CD4-positive, alpha-beta T cell treated with Interleukin-15 for 1 hour (primary cell): ENCODE measurements at regions not wholly inside any gene's neighbourhood (a gene's known extent, or its start where the extent isn't known, plus 50 kb on each side); places are given as distances from the start of the nearest gene placed in this dataset.

Source experiments
- DNase-seq: peaks from one replicate; pipeline ENCODE4 v3.0.0-alpha.2; 2020

DNA sequence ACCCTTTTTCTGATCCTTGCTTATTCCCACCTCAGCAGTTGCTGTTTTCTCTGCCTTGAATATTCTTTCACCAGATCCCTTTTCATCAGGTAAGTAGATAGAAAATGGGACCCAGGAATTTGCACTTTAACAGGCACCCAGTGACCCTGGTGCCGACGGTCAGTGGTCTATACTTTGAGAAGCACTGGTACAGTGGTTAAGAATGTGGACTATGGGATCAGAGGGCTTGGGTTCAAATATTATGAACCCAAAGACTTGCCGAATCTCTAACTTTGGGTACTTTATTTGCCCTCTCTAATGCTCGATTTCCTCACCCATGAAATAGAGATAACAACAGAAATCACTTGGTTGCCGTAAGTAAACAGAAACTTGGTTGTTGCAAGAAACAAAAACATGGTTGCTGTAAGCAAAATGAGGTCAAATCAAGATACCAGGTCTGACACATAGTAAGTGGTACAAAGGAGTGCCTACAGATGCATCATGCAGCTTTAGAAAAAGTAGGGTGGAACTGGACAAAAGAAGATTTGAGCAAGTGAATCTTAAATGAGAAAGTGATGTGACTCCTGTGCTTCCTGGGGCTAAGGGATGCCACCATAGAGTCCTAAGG lies 69.5 kb upstream of the GLS start:
- no peak for DNase-seq

- no peak for DNase-seq
Observed at GRCh38 chr2:190811811-190812210, 68.8 kb upstream of the GLS start.

DNA sequence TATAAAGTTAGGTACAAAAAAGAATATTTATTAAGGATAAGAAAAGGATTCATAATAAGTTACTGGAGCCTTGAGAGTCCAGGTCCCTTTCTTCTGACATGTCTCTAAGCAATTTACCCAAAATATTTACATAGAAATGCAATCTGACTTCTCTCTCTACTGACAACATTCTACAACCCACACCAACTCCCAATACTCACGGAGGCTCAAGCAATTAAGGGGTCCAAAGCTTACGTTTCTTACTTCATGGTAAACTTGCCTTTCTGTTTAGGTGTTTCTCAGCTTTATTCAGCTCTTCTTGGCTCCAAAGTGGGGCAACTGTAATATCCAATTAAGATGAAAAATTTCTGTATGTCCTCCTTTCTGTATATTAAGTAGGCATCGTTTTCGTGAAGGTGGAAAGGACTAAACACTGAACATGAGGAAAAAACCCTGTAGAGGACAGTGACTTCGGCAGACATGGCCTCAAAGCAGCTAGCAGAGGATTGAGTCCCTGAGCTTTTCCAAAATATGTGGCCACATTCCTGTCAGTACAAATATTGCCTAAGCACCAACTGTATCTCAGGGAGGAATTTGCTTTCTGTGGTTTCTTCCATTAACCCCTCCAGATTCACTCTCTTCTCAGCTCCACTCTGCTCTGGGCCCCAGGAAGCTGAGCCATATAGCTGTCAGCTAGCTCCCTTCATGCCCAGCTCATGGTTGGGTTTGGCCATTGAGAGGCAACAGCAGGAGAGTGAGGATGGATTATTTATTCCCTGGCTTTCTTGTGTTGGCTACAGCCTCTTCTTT lies 67.9 kb upstream of the GLS start:
- no peak for DNase-seq

DNA sequence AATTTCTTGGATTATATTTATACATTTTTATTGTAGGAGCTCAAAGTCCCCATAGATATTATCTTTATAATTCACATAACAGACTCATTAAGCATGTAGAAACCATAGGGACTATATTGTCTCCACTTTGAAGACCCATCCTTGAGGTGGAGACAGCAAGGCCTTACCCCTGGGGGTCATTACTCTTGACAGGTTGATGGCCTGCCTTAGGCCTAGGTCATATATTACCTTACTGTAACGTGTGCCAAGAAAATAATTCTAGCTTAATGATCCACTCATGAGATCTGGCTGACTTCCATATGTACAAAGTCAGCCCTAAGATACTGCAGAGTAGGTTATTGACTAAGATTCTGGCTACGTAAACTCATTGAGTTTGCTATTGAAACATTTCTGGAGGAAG lies 65.4 kb upstream of the GLS start:
- DNase-seq, result no peak

DNA sequence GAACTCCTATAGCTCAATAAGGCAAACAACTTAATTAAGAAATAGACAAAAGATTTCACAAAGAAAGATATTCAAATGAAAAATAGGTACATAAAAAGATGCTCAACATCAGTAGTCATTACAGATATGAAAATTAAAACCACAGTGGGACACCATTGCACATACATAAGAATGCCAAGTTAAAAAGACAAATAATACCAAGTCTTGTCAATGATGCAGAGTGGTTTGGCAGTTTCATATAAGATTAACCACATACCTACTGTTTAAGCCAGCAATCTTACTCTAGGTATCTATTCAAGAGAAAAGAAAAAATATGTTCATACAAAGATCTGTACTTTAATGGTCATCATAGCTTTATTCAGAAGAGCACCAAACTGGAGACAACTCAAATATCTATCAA lies 63.5 kb upstream of the GLS start:
- no peak for DNase-seq

DNA sequence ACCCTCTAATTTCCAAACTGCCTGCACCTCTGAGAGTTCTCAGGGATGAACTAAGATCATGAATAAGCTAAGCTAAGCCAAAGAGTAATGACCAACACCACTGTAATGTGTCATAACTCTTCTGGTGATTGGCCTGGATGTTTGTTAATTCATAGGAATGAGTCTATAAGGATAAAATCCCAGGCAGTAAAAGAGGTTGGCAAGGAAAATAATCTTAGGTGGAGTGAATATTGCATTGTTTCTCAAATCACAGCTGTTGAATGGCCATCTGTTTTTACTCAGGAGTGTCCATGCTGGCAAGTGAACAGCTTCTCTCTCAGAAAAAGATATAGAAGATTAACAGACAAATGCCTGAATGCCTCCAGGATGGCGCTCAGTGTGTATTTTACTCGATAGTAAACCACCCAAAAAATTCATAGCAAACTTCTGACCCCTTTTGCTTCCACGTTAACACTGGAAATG lies 60.8 kb upstream of the GLS start:
- DNase-seq, result no peak

DNA sequence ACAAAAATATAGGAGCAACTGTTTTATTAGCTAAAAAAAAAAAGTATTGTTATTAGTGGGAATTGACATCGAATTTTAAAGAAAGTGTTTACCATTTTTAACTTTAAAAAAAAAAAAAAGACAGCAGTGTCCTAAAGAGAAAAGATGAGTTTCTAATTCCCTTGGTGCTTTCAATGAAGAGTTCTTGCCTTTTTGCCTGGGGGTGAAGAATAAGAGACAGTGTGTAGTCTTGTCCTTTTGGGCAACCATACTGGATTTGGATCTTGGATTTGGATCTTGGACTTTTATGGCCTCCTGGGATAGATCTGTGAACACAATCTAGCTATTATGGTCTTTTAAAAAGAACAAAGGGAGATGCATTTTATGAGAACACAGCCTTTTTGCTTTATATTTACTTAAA lies 60.2 kb upstream of the GLS start:
- no peak for DNase-seq

DNA sequence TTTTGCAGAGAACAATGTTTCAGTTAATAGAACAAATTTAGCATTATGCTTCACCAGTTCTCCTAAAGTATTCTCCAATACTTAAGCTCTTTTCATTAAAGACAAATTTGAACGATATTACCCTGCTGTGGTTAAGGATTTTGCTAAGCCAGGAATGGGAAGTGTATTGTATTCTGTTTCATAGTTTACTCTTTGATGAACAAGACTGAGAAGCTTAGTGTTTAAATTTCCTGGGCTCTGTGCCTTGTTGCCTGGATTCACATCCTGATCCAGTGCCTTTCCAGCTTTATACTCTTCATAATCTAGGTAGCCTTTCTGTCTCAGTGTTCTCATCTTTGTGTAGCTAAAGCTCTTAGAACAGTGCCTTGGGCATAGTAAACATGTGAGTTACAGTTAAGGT lies 58.6 kb upstream of the GLS start:
- DNase-seq, result no peak

DNA sequence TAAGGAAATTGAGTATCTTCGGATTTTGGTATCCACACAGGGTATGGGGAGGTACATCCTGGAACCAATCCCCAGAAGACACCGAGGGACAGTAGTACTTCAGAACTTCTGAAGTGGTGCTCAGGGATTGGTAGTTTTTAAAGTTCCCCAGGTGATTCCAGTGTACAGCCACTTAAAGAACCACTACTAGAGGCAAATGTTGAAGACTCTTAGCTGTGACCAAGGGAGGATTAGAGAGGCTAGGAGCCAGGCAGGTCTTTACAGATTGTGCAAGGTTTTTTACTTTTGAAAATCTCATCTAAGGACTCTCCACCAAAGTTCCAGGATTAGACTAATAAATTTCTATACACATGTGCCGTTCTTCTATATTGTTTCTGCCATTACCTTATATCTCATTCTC lies 52.9 kb upstream of the GLS start:
- DNase-seq, result no peak

DNA sequence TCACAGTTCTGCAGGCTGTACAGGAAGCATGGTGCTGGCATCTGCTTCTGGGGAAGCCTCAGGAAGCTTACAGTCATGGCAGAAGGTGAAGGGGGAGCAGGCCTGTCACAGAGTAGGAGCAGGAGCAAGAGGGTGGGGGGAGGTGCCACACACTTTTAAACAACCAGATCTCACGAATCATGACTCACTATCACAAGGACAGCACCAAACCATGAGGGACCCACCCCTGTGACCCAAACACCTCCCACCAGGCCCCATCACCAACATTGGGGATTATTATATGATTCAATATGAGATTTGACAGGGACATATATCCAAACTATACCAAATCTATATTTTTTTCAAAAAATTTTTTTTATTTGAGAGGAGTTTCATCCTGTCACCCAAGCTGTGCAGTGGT lies 51.0 kb upstream of the GLS start:
- no peak for DNase-seq
